Activated CD4-positive, alpha-beta T cell treated with anti-CD3 and anti-CD28 coated beads, Interleukin-2, amount 10 ng/mL, durations not matched to agents 24 days and 14 days (primary cell): ENCODE measurements at regions not wholly inside any gene's neighbourhood (a gene's known extent, or its start where the extent isn't known, plus 50 kb on each side); places are given as distances from the start of the nearest gene placed in this dataset.
"Not testable (repeated sequence)": the region's sequence is repeated elsewhere in the genome, so short reads cannot be mapped to it uniquely, and the experiment has no call there.

ENCODE experiments used
- DNase-seq: peaks from one replicate; pipeline ENCODE4 v3.0.0; 2022
- H3K27ac Mint-ChIP-seq: one replicate; pipeline ENCODE4 v1.8.0; 2022; ENCODE audit warnings: mild to moderate bottlenecking, mixed read lengths
- H3K27me3 Mint-ChIP-seq: one replicate; pipeline ENCODE4 v1.8.0; 2022; ENCODE audit warnings: mixed read lengths
- H3K36me3 Mint-ChIP-seq: one replicate; pipeline ENCODE4 v1.8.0; 2022; ENCODE audit warnings: low read depth, mild to moderate bottlenecking, mixed read lengths
- H3K4me1 Mint-ChIP-seq: one replicate; pipeline ENCODE4 v1.8.0; 2021; ENCODE audit warnings: mixed read lengths
- H3K4me3 Mint-ChIP-seq: one replicate; pipeline ENCODE4 v1.8.0; 2022; ENCODE audit warnings: mild to moderate bottlenecking, moderate library complexity, mixed read lengths
- H3K9me3 Mint-ChIP-seq: one replicate; pipeline ENCODE4 v1.8.0; 2021; ENCODE audit warnings: mixed read lengths
- intact Hi-C: fragments of 100-400 bp; cut with micrococcal nuclease; formaldehyde crosslinking; loops from one replicate; pipeline ENCODE4 v1.15.1; 2023

GRCh38 chr10:29386342-29386999 is 97.6 kb downstream of the LYZL1 start:
- peaks cover 9% of the 10 kb centered on the region for H3K4me1 Mint-ChIP-seq
- H3K4me3 Mint-ChIP-seq: no peak overlapping the region
- peak; percentile 70 for DNase-seq
- no peak overlapping the region for H3K27ac Mint-ChIP-seq
- no peaks in the 10 kb centered on the region for H3K36me3 Mint-ChIP-seq
- H3K27me3 Mint-ChIP-seq: peaks cover 23% of the 10 kb centered on the region
- intact Hi-C loops: loop anchor here (1.0 kb wide), 1 partner anchor 63 kb away; no protein-coding TSS in a partner anchor
- H3K9me3 Mint-ChIP-seq: no peaks in the 10 kb centered on the region

GRCh38 chr10:29387269-29387668 is 98.4 kb downstream of the LYZL1 start:
- intact Hi-C loops: no loop called here
- DNase-seq: no peak
- Mint-ChIP-seq H3K9me3 (no peaks in the 10 kb centered on the region), H3K27me3 (peaks cover 23% of the 10 kb centered on the region), H3K36me3 (no peaks in the 10 kb centered on the region), H3K27ac (no peak overlapping the region), H3K4me3 (no peak overlapping the region), H3K4me1 (peaks cover 9% of the 10 kb centered on the region)

- H3K4me1 Mint-ChIP-seq, H3K9me3 Mint-ChIP-seq, H3K4me3 Mint-ChIP-seq, H3K36me3 Mint-ChIP-seq, H3K27ac Mint-ChIP-seq, DNase-seq, intact Hi-C loops: not testable (repeated sequence)
- peaks cover 25% of the 10 kb centered on the region for H3K27me3 Mint-ChIP-seq
These were observed 99.2 kb downstream of the LYZL1 start for GRCh38 chr10:29388112-29388511.

GRCh38 chr10:29389493-29389892 is 100.6 kb downstream of the LYZL1 start:
- Mint-ChIP-seq H3K27me3 (peaks cover 19% of the 10 kb centered on the region), H3K36me3 (no peaks in the 10 kb centered on the region), H3K4me1 (peaks cover 8% of the 10 kb centered on the region), H3K9me3 (no peaks in the 10 kb centered on the region), H3K4me3 (no peak overlapping the region), H3K27ac (no peak overlapping the region)
- intact Hi-C loops: no loop called here
- DNase-seq: no peak

GRCh38 chr10:29389935-29390334 is 101.1 kb downstream of the LYZL1 start:
- DNase-seq: no peak
- Mint-ChIP-seq H3K27ac (no peak overlapping the region), H3K9me3 (no peaks in the 10 kb centered on the region), H3K27me3 (peaks cover 18% of the 10 kb centered on the region), H3K4me1 (peaks cover 8% of the 10 kb centered on the region), H3K4me3 (no peak overlapping the region), H3K36me3 (no peaks in the 10 kb centered on the region)
- intact Hi-C loops: no loop called here

GRCh38 chr10:29392376-29393021 is 103.6 kb downstream of the LYZL1 start:
- Mint-ChIP-seq H3K9me3 (no peaks in the 10 kb centered on the region), H3K4me1 (peaks cover 4% of the 10 kb centered on the region), H3K27ac (no peak overlapping the region), H3K36me3 (no peaks in the 10 kb centered on the region), H3K27me3 (peaks cover 20% of the 10 kb centered on the region), H3K4me3 (no peak overlapping the region)
- intact Hi-C loops: no loop called here
- peak; percentile 78 for DNase-seq

GRCh38 chr10:29394321-29394932 is 105.6 kb downstream of the LYZL1 start:
- Mint-ChIP-seq H3K27ac (no peak overlapping the region), H3K9me3 (no peaks in the 10 kb centered on the region), H3K27me3 (peaks cover 21% of the 10 kb centered on the region), H3K36me3 (no peaks in the 10 kb centered on the region), H3K4me1 (peaks cover 4% of the 10 kb centered on the region), H3K4me3 (no peak overlapping the region)
- intact Hi-C loops: no loop called here
- DNase-seq: no peak

- no peak overlapping the region for H3K27ac Mint-ChIP-seq
- intact Hi-C loops: no loop called here
- peaks cover 19% of the 10 kb centered on the region for H3K27me3 Mint-ChIP-seq
- DNase-seq: no peak
- no peaks in the 10 kb centered on the region for H3K36me3 Mint-ChIP-seq
- H3K9me3 Mint-ChIP-seq: peaks cover 3% of the 10 kb centered on the region
- H3K4me3 Mint-ChIP-seq: no peak overlapping the region
- H3K4me1 Mint-ChIP-seq: peaks cover 4% of the 10 kb centered on the region
These were observed 106.5 kb downstream of the LYZL1 start for GRCh38 chr10:29395409-29395808.

DNA sequence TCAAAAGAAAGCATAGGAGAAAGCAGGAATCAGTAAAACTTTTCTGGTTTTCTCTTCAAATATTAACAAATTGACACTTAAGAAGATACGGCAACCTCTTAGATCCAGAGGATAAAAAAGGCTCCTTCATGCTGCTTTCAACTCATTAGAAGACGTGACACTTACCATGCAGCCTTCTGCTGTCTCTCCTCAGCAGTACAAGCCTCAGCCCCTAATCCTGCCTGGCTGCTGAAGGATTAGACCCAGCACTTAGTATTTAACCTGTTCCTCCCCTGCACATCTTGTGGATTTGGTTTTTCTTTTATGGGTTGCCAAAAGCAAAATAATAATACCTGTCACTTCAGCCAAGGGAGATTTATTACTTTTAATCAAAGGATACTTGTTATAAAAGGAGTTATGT is 108.4 kb downstream of the LYZL1 start:
- Mint-ChIP-seq H3K4me1 (peaks cover 4% of the 10 kb centered on the region), H3K36me3 (no peaks in the 10 kb centered on the region), H3K27me3 (peaks cover 26% of the 10 kb centered on the region), H3K4me3 (no peak overlapping the region), H3K27ac (no peak overlapping the region), H3K9me3 (peaks cover 14% of the 10 kb centered on the region)
- intact Hi-C loops: no loop called here
- DNase-seq: no peak

DNA sequence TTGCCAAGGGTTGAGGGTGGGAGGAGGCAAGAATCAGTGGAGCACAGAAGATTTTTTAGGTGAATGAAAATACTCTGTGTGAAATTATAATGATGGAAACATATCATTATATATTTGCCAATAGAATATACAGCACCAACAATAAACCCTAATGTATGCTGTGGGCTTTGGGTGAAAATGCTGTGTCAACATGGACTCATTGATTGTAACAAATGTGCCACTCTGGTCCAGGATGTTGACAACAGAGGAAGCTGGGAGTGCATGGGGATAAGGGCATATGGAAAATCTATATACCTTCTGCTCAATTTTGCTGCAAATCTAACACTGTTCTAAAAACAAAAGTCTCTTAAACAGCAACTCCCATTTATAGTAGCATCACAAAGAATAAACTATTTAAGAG is 114.3 kb downstream of the LYZL1 start:
- Mint-ChIP-seq H3K4me1 (no peaks in the 10 kb centered on the region), H3K36me3 (no peaks in the 10 kb centered on the region), H3K27ac (no peak overlapping the region), H3K27me3 (peaks cover 19% of the 10 kb centered on the region), H3K9me3 (peaks cover 14% of the 10 kb centered on the region), H3K4me3 (no peak overlapping the region)
- intact Hi-C loops: no loop called here
- no peak for DNase-seq

GRCh38 chr10:29407280-29407858 is 118.5 kb downstream of the LYZL1 start:
- Mint-ChIP-seq H3K27me3 (peaks cover 7% of the 10 kb centered on the region), H3K4me1 (peaks cover 16% of the 10 kb centered on the region), H3K27ac (no peak overlapping the region), H3K4me3 (no peak overlapping the region), H3K9me3 (no peaks in the 10 kb centered on the region), H3K36me3 (no peaks in the 10 kb centered on the region)
- intact Hi-C loops: loop anchor here (5.0 kb wide), 1 partner anchor 940 kb away; the partner anchor contains the start of gene MTPAP
- DNase-seq: no peak
